ENCODE measurements at regions not wholly inside any gene's neighbourhood (a gene's known extent, or its start where the extent isn't known, plus 50 kb on each side); places are given as distances from the start of the nearest gene placed in this dataset.

DNA sequence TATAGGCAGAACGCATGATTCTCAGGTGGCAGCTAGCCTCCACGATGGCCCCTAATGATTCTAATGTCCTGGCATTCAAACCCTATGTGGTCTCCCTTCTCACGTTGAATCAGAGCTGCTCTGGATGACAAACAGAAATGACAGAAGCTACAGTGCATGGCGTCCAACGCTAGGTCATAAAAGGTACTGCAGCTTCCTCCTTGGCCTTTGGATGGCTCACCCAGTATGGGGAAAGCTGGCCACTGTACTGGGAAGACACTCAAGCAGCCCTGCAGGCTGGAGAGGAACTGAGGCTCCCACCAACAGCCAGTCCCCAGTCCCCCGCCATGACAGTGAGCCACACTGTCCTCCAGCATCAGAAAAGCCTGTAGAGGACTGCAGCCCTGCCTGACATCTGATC is 286.3 kb downstream of the FAM43A start:
- DNase-seq (ENCODE audit: low read depth), result no peak

DNA sequence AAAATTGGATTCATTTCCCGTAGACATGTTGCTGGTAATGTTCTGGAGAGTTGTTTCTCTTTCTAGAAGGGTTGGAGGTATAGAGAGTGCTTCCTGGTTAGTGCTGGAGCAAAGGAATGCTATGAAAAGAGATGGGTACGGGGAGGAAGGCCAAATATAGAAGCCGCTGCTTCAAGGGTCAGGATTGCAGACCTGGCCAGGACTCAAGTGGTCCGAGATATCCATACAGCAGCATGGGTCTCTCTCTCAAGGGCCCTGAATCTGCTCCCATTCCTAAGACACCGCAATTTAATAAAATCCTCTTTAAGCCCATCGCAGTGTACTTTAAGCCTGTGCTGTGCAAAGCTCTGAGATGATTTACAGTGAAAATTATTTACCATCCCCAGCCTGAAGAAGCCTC is 287.0 kb downstream of the FAM43A start:
- DNase-seq (ENCODE audit: low read depth), result no peak

DNA sequence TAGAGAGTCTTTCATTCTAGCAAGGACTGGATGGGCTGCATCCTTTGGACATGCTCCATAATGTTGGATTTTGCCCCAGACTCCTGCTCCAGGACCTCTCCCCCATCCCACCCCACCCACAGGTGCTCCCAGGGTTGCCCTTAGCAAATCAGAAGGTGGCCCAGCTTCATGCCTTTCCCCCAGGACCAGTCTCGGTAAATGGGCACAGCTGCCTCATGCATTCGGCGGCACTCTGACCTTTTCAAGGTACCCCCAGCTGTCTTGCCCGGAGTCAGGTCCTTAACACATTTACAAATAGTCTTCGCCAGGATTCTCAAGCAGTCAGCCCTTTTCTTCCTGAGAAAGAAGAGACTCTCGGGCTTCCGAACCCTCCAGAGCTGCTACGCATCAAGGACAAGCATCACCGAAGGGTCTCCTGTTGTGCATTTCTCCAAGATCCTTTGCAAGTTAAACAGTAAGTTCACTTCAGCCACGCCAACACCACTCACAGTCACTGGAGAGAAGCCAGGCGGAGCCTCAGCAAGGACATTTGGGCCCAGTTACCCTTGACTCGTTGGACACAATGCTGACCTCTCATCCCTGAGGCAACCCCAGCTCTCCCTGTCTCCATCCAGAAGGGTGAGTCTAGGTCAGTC is 287.8 kb downstream of the FAM43A start:
- no peak for DNase-seq (ENCODE audit: low read depth)

GRCh38 chr3:194974468-194975135 is 288.9 kb downstream of the FAM43A start:
- no peak for DNase-seq (ENCODE audit: low read depth)

- DNase-seq (ENCODE audit: low read depth), result no peak
Measured at GRCh38 chr3:194976049-194976451, 290.4 kb downstream of the FAM43A start.

DNA sequence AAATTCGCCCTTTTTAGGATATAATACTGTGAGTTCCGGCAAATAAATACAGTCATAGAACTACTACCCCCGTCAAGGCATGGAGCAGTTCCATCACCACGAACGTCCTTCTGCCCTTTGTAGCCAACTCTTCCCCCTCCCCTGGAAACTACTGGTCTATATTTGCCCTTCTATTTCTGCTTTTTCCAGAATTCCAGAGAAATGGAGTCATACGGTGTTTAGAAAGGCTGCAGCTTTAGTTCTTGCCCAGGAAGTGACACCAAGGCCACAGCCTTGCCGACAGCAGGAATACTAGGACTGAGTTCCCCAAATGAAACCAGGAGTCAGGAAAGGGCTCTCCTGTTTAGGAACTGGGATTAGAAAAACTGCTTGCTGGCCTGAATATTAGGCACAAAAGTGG is 291.2 kb downstream of the FAM43A start:
- no peak for DNase-seq (ENCODE audit: low read depth)

DNA sequence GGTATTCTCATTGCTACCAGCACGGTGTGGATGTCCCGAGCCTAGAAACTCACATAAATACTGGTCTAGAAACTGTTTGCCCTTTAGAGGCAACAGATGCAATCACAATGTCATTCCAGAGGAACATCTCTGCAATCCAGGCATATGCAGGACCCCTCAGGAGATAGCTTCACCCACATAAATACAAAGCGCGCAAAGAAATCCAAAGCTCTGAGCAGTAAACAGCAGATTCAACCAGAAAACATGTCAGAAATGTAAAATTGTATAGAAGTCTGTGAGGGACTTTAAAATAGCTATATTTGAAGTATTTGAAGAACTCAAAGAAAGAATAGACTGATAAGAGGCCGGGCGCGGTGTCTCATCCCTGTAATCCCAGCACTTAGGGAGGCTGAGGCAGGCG is 291.7 kb downstream of the FAM43A start:
- DNase-seq (ENCODE audit: low read depth), result no peak

GRCh38 chr3:194979173-194979572 is 291.8 kb downstream of the XXYLT1 start:
- no peak for DNase-seq (ENCODE audit: low read depth)

DNA sequence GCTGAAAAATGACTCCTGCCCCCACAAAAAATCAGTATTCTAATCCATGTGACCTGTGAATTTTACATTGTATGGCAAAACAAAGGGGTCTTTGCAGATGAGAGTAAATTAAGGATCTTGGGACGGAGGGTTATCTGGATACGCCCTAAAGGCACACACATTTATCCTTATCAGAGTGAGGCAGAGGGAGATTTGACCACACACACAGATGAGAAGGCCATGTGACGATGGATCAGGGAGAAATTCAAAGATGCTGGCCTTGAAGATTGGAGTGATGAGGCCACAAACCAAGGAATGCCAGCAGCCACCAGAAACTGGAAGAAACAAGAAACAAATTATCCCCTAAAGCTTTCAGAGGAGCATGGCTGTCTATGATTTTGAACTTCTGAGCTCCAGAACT is 288.5 kb downstream of the XXYLT1 start:
- no peak for DNase-seq (ENCODE audit: low read depth)

- DNase-seq (ENCODE audit: low read depth), result no peak
Measured at GRCh38 chr3:194983121-194983520, 287.8 kb downstream of the XXYLT1 start.

- DNase-seq (ENCODE audit: low read depth), result no peak
Measured at GRCh38 chr3:194983620-194984019, 287.3 kb downstream of the XXYLT1 start.

DNA sequence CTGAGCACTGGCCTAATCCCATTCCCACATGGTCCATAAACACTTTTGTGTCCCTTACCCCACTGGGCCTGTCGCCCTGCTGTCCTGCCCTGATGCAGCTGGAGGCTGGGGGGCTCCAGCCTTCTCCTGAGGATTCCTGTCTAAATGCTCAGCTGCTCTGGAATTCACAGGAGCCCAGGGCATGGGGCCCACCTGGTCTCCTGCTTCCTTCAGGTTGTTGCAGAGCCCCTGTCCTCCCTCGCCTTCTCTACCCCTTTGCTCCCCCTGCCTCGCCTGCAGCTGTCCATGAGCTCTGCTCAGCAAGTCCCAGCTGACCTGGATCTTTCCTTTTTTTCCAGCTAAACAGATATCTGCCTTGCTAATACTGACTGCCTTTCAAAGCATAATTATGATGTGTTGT is 286.9 kb downstream of the XXYLT1 start:
- DNase-seq (ENCODE audit: low read depth), result no peak

- no peak for DNase-seq (ENCODE audit: low read depth)
Measured at GRCh38 chr3:194984622-194985021, 286.3 kb downstream of the XXYLT1 start.

DNA sequence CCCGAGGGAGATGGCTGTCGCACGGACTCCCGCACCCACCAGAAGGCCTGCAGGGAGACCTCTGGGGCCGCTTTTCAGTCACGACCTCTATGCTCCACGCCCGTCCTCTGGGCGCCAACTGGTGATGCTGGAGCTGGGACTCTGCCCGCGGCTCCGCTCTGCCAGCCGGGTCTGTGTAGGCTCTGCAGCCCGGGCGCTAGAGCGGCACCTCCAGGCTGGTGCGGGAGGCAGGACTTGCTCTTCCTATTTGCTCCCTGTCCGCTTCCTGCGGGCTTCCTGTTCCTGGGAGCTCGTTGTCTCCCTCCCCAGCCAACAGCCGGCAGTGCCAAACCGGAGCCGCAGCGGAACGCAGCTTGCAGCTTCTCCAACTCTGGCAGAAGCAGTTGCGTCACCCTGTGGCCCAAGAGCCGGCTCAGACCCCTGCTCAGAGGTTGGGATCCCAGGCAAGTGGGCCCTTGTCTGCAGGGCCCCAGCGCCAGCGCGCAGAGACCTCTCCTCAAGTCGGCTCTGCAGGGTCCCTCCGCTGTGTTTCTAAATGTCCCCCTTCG is 285.9 kb downstream of the XXYLT1 start:
- DNase-seq (ENCODE audit: low read depth), result no peak

DNA sequence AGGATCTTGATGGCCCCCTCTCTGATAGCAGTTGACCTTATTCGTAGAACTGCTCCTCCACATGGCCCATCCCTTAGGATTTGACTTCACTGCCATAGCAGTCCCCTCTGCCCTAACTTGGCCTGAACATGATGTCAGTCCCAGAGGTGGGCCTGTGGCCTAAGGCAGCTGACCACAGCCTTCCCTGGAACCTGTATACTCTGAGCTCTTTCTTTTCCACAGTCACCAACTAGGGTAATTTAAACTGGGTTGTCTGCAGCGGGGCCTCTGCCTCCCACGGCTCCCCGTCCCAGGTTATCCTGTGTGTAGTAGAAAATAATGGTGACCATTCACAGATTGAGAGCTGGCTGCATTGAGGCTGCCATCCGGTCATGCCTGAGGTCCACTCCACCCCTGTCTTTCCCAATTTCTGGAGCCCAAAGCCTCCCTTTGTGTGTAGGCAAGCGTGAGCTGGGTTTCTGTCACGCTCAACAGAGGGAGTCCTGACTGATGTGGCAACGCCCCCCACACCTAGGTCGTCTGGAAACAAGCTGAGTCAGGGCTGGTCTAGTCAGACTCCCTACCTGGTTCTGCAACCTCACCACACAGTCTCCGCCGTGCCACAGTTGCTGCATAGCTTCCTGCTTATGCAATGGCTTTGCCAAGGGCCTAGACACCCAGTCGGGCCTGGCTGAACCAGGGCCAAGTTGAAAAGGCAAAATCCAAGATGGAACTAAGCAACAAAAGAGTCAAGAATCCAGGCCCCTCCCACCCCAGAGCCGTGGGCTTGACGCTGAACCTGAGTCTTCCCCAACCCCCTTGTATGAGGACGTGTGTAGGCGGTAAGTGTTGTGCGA is 284.5 kb downstream of the XXYLT1 start:
- DNase-seq (ENCODE audit: low read depth), result no peak

DNA sequence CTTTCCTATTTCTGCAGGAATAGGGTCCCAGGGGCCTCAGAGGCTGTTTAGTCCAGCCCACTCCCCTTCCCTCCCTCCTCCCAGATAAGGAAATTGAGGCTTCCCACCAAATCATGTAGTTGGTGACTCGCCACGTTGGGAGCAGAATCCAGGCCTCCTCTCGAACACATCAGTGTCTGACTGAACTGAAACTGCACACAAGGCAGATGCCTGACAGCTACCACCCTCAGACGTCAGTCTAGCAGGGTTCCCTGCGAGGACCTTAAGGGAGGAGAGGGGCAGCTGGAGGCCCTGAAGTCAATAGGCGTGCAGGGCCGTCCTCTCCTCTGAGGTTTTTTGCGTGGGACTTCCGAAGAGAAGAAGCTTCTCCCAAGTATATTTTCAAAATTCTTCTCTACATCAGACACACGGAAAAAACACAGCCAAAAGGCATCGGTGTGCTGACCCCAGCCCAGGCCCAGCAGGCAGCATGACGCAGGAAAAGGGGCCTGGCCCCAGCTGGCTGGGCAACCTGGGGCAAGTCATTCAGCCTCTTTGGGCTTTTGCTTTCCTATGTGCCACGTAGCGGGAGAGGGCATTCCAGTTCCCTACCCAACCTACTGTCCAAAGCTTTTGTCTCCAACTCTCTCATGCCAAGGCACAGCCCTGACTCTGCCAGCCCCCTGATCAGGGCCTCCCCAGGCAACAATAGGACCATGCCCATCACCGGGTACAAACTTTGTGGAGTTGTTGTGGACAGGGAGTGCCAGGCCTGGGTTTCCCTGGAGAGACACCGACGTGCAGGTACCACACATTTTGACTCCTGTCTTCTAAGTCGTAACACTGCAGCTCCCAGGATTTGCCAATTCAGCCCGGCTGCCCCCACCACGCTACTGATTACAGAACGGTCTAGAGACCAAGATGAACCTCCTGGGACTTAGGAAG is 283.1 kb downstream of the XXYLT1 start:
- no peak for DNase-seq (ENCODE audit: low read depth)

DNA sequence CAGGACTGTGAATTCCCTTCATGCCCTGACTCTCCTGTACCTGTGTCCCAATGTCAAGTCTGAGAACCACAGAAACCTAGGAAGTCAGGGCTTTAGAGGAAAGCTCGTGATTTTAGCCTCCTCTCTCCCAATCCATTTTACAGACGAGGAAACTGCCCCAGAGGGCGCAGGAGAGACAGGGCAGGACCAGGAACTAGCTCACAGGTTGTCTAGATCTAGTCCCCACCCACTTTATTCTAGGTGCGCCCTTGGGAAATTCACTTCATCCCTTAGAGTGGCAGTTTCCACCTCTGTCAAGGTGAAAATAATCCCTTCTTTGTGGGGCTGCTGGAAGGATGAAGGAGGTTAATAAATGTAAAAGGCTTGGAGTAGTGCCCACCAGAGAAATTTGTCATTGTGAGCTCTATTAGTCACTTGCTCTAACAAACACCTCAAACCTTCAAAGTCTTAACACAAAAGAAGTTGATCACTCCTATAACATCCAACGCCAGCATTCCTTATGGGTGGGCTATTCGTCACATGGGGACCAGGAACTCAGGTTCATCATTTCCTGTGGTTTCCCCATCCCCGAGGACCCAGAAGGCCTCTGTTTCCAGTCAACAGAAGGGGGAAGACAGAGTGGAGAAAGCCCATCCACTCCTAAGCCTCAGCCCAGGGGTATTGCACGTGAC is 282.3 kb downstream of the XXYLT1 start:
- DNase-seq (ENCODE audit: low read depth), result no peak

GRCh38 chr3:194989241-194989640 is 281.7 kb downstream of the XXYLT1 start:
- DNase-seq (ENCODE audit: low read depth), result no peak

DNA sequence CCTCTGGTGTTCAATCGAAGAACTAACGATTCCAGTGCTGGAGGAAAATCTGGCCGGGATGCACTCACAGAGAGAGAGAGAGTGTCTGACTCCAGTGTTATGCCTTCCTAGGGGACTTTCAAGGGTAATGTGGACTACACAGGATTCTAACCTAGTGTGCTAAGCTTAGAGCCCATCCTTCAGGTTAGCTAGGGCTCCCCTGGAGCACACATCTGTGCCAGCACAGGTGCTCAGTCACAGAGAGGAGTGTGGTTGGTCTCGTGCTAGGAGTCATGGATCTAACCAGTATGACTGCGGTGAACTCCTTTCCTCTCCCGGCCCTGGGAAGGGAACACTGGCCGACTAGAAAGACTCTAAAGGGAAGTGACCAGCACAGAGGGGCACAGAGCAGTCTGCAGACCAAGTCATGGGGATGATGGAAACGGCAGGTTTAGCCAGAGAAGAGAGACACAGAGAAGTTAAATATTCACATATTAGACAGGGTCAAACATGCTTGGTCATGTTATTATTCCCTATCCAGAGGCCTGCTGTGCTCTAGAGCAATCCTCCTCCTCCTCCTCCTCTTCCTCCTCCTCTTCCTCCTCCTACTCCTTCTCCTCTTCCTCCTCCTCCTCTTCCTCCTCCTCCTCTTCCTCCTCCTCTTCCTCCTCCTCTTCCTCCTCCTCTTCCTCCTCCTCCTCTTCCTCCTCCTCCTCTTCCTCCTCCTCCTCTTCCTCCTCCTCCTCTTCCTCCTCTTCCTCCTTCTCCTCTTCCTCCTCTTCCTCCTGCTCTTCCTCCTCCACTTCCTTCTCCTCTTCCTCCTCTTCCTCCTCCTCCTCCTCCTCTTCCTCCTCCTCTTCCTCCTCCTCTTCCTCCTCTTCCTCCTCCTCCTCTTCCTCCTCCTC is 280.3 kb downstream of the XXYLT1 start:
- no peak for DNase-seq (ENCODE audit: low read depth)

DNA sequence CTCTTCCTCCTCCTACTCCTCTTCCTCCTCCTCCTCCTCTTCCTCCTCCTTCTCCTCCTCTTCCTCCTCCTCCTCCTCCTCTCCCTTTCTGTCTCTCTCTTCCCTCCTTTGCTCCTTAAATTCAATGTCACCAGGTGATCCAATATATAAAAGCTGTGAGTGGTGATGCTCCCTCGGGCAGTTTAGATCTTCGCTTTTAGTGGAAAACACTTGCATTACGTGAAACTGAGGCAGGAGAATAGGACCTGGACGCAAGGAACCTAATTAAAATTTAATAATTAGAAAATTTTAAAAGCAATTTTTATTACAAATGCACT is 279.7 kb downstream of the XXYLT1 start:
- no peak for DNase-seq (ENCODE audit: low read depth)

Measured in stimulated activated CD8-positive, alpha-beta memory T cell treated with anti-CD3 and anti-CD28 coated beads, Interleukin-7, amount 100 ng/mL, for 24 hours (primary cell).